Right lobe of liver (tissue), 6 donors: ENCODE measurements at regions not wholly inside any gene's neighbourhood (a gene's known extent, or its start where the extent isn't known, plus 50 kb on each side); places are given as distances from the start of the nearest gene placed in this dataset.

Experiments used
- ATAC-seq, 4 donors: fragments of 200-7000 bp; cut with Tn5 transposase; one replicate each; pipeline ENCODE4 v1.9.1; 2020; ENCODE audit warnings: mild to moderate bottlenecking in 4 of 4, moderate library complexity in 4 of 4
- DNase-seq, 3 donors: peaks; one replicate each; pipeline ENCODE4 v3.0.0-alpha.2; 2020
- H3K27ac ChIP-seq, 3 donors: fragments of 200-600 bp; one replicate each; pipeline ENCODE4 v1.8.0; 2022
- H3K27me3 ChIP-seq, 2 donors: fragments of 200-600 bp; one replicate each; pipeline ENCODE4 v1.8.0; 2022
- H3K36me3 ChIP-seq, 4 donors: fragments of 200-600 bp; sonication (generic) in 1 of 4; one replicate each; pipeline versions ENCODE4 v1.5.1 to v1.8.0; 2017 to 2022; ENCODE audit warnings: control low read depth in 1 of 4
- H3K4me1 ChIP-seq, 4 donors: fragments of 200-600 bp; sonication (generic) in 1 of 4; one replicate each; pipeline versions ENCODE4 v1.5.1 to v1.8.0; 2017 to 2022; ENCODE audit warnings: control low read depth in 1 of 4
- H3K4me3 ChIP-seq, 3 donors: fragments of 200-600 bp; one replicate each; pipeline ENCODE4 v1.8.0; 2022
- H3K9me3 ChIP-seq, 4 donors: fragments of 200-600 bp; sonication (generic) in 1 of 4; one replicate each; pipeline versions ENCODE4 v1.5.1 to v1.8.0; 2017 to 2022; ENCODE audit warnings: control low read depth in 1 of 4
- POLR2A ChIP-seq: fragments of 450-650 bp; IDR thresholded peaks from one replicate; pipeline ENCODE4 v1.6.1; 2017; ENCODE audit warnings: antibody characterized with exemption, mild to moderate bottlenecking
- WGBS: methylation state at CpG from one replicate; pipeline ENCODE4 v1.1.6; 2018; ENCODE audit warnings: low coverage, low lambda C conversion rate; ENCODE audit not compliant: insufficient coverage; ENCODE audit errors: missing lambda C conversion rate; 5-methylcytosine and 5-hydroxymethylcytosine counted together
- intact Hi-C, 2 donors: fragments of 100-400 bp; cut with DNase I; formaldehyde crosslinking; loops; one replicate each; pipeline versions ENCODE4 v1.11.2 to v1.14.1; 2022
- TF ChIP-seq, protein P1 (sequence below), 4 donors: fragments of 200-600 bp in 3 of 4; fragments of 450-650 bp in 1 of 4; IDR thresholded peaks; one replicate each; pipeline versions ENCODE4 v1.5.1 to v1.8.0; 2016 to 2022; ENCODE audit warnings: antibody characterized with exemption in 4 of 4, mild to moderate bottlenecking in 2 of 4
- donor health status: DM: no; HTN: yes; CAD: no.
- donor health status: DM: no; HTN: no; CAD: no.
- donor health status: DM: no; HTN: no; CAD: no.
- donor health status: DM: no; HTN: yes; CAD: no.
- donor health status: DM: no; HTN: yes; CAD: no.

DNA sequence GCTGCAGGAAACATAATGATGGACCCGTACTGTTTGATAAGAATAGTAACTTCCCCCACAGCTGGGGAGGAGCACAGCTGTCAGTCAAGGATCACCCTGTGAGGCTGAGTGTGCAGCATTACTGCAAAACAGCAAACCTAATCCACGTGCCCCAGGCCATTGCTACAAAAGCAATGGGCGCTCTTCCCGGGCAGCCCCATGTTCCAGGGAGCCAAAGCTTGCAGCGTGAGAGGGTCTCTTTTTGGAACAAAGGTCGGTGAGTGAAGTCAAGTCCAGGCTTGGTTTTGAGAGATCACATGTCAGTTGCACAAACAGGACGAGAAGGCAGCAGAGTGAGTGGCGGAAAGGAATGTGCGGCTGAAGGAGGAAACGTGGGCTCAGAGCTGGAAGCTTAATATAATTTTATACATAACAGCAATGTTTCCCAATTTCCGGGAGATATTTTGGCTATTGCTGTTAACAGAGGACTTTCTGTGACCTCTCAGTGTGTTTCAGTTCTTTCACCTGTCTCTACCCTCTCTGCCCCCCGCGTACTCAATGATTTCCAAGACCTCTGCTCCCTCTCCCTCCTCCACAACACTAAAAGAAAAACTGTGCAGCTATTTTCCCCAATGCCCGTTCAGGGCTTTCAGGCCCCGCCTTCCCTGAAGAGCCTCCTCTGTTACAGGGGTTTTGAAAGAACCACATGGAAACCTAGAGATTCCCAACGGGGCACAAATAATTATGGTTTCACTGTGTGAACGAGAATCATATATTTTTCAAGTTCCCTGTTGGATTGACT is 128.9 kb downstream of the MTPAP start:
- peaks cover 0 to 3% (median 0%) of the 10 kb centered on the region in 4 donors for H3K4me1 ChIP-seq
- peak overlapping the region in 1 of 3 donors; percentile 0 for H3K4me3 ChIP-seq
- TF ChIP-seq, protein P1, sequence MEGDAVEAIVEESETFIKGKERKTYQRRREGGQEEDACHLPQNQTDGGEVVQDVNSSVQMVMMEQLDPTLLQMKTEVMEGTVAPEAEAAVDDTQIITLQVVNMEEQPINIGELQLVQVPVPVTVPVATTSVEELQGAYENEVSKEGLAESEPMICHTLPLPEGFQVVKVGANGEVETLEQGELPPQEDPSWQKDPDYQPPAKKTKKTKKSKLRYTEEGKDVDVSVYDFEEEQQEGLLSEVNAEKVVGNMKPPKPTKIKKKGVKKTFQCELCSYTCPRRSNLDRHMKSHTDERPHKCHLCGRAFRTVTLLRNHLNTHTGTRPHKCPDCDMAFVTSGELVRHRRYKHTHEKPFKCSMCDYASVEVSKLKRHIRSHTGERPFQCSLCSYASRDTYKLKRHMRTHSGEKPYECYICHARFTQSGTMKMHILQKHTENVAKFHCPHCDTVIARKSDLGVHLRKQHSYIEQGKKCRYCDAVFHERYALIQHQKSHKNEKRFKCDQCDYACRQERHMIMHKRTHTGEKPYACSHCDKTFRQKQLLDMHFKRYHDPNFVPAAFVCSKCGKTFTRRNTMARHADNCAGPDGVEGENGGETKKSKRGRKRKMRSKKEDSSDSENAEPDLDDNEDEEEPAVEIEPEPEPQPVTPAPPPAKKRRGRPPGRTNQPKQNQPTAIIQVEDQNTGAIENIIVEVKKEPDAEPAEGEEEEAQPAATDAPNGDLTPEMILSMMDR (IDR thresholded peaks at IDR 0.05), result no peak
- TF ChIP-seq POLR2A, result no peak
- peak overlapping the region in 1 of 3 donors; percentile 0 for H3K27ac ChIP-seq
- H3K36me3 ChIP-seq, result no peaks in the 10 kb centered on the region
- DNase-seq (peak in 1 of 3 donors; percentile 21), ATAC-seq (peak; percentile 65 to 82 (median 72))
- intact Hi-C loops, result no loop called here
- H3K27me3 ChIP-seq, result no peaks in the 10 kb centered on the region
- H3K9me3 ChIP-seq, result no peaks in the 10 kb centered on the region
- 8% methylated on average over 17 of the region's 17 CpGs for WGBS

DNA sequence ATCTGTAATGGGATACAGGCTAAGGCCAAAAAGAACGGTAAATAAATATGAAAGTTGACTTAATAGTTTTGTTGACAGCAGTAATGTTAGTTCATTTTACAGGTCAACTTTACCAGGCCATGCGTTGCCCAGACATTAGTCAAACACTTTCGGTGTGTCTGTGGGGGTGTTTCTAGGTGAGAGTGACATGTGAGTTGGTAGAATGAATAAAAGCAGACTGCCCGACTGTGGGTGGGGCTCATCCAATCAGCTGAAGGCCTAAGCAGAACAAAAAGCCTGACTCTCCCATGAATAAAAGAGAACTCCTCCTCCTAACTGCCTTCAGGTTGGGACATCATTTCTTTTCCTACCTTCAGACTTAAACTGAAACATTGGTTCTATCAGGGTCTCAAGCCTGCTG is 132.3 kb downstream of the MTPAP start:
- DNase-seq, result no peak
- no peak for TF ChIP-seq POLR2A
- TF ChIP-seq, protein P1 (IDR thresholded peaks at IDR 0.05), result no peak
- H3K27me3 ChIP-seq, result no peaks in the 10 kb centered on the region
- H3K4me1 ChIP-seq, result peaks cover 0 to 3% (median 0%) of the 10 kb centered on the region in 4 donors
- H3K9me3 ChIP-seq, result no peaks in the 10 kb centered on the region
- intact Hi-C loops, result no loop called here
- ATAC-seq, result no peak
- H3K36me3 ChIP-seq, result no peaks in the 10 kb centered on the region
- no peak overlapping the region for H3K27ac ChIP-seq
- WGBS, result 87% methylated on average over 3 of the region's 4 CpGs
- no peak overlapping the region for H3K4me3 ChIP-seq

DNA sequence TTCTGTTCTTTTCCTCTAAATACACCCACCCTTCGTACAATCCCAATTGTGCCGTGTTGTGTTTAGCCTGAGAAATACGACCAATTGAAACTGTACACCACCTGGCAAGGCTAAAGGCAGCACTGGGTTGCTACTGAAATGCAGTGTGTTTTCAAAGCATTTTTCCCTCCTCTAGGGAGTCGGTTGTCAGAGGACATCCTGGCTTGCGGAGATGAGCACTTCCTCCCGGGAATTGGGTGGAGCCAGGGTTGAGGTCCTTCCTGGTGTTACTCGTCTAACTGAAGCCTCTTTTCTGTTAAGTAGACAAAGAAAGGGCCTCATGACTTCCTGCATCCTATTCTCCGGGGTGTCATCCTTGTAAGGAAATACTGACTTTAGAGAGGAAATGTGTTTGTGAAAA is 133.5 kb downstream of the MTPAP start:
- intact Hi-C loops, result no loop called here
- TF ChIP-seq, protein P1 (IDR thresholded peaks at IDR 0.05), result no peak
- TF ChIP-seq POLR2A, result no peak
- Histone ChIP-seq H3K4me1 (peaks cover 0 to 3% (median 0%) of the 10 kb centered on the region in 4 donors), H3K27ac (no peak overlapping the region), H3K36me3 (no peaks in the 10 kb centered on the region), H3K27me3 (no peaks in the 10 kb centered on the region), H3K9me3 (no peaks in the 10 kb centered on the region), H3K4me3 (no peak overlapping the region)
- 45% methylated on average over 8 of the region's 8 CpGs for WGBS
- peak; percentile 53 to 76 (median 64) for ATAC-seq
- DNase-seq, result peak in 1 of 3 donors; percentile 22

DNA sequence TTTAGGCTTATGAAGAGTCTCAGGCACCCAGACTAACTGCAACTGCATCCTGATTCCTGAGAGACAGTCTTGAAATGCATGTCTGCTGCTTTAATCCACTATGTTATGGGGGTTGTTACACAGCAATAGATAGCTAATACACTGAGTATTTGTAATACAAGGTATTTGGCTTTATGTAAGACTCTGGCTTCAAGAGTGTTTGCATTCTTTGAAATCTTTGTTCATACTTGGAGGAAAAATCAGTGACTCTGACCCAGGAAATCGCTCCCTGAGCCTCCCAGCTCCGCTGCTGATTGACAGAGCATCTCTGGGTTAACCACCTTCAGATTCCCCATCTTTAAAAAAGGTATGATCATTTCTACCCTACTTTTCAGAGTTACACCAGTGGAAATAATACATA is 133.9 kb downstream of the MTPAP start:
- H3K36me3 ChIP-seq, result no peaks in the 10 kb centered on the region
- peaks cover 0 to 3% (median 0%) of the 10 kb centered on the region in 4 donors for H3K4me1 ChIP-seq
- no peak overlapping the region for H3K27ac ChIP-seq
- no peak for ATAC-seq
- intact Hi-C loops, result no loop called here
- no peaks in the 10 kb centered on the region for H3K9me3 ChIP-seq
- TF ChIP-seq, protein P1 (IDR thresholded peaks at IDR 0.05), result no peak
- no peak for TF ChIP-seq POLR2A
- no peaks in the 10 kb centered on the region for H3K27me3 ChIP-seq
- no peak for DNase-seq
- H3K4me3 ChIP-seq, result no peak overlapping the region
- 66% methylated on average over 2 of the region's 2 CpGs for WGBS
